ENCODE measurements at regions not wholly inside any gene's neighbourhood (a gene's known extent, or its start where the extent isn't known, plus 50 kb on each side); places are given as distances from the start of the nearest gene placed in this dataset.

- no peak for TF ChIP-seq EZH2phosphoT487 (IDR thresholded peaks at IDR 0.05; ENCODE audit: low read depth, severe bottlenecking, unreplicated experiment)
- TF ChIP-seq EZH2 (IDR thresholded peaks at IDR 0.05; ENCODE audit: borderline replicate concordance) = no peak
- no peak for TF ChIP-seq CTCF (IDR thresholded peaks at IDR 0.05; ENCODE audit: poor library complexity)
- 71% methylated on average over 4 of the region's 4 CpGs for WGBS (ENCODE audit: low lambda C conversion rate, missing lambda C conversion rate)
- no peak for DNase-seq (ENCODE audit: low spot score)
- Histone ChIP-seq H3K9me2 (replicated peaks; ENCODE audit: insufficient read depth) (no peaks in the 10 kb centered on the region), H2AFZ (no peak overlapping the region), H3K27me3 (no peaks in the 10 kb centered on the region), H3K4me3 (no peak overlapping the region), H3K27ac (no peak overlapping the region), H4K20me1 (ENCODE audit: insufficient read depth, poor library complexity, severe bottlenecking) (no peaks in the 10 kb centered on the region), H3K79me2 (no peaks in the 10 kb centered on the region), H3K4me2 (no peak overlapping the region), H3K9me3 (ENCODE audit: low read depth) (no peaks in the 10 kb centered on the region), H3K4me1 (ENCODE audit: insufficient read depth) (no peaks in the 10 kb centered on the region), H3K36me3 (replicated peaks; ENCODE audit: insufficient read depth, low read depth) (no peaks in the 10 kb centered on the region)
These were observed 181.9 kb upstream of the EDNRB start for GRCh38 chr13:78100486-78100885.

GRCh38 chr13:78098249-78098648, 179.6 kb upstream of the EDNRB start:
- Histone ChIP-seq H3K4me2 (no peak overlapping the region), H2AFZ (no peak overlapping the region), H4K20me1 (ENCODE audit: insufficient read depth, poor library complexity, severe bottlenecking) (no peaks in the 10 kb centered on the region), H3K4me1 (ENCODE audit: insufficient read depth) (no peaks in the 10 kb centered on the region), H3K4me3 (no peak overlapping the region), H3K9me3 (ENCODE audit: low read depth) (no peaks in the 10 kb centered on the region), H3K79me2 (no peaks in the 10 kb centered on the region), H3K27ac (no peak overlapping the region), H3K27me3 (no peaks in the 10 kb centered on the region), H3K9me2 (replicated peaks; ENCODE audit: insufficient read depth) (no peaks in the 10 kb centered on the region), H3K36me3 (replicated peaks; ENCODE audit: insufficient read depth, low read depth) (no peaks in the 10 kb centered on the region)
- WGBS (ENCODE audit: low lambda C conversion rate, missing lambda C conversion rate) = 81% methylated on average over 3 of the region's 3 CpGs
- TF ChIP-seq CTCF (IDR thresholded peaks at IDR 0.05; ENCODE audit: poor library complexity) (no peak), EZH2phosphoT487 (IDR thresholded peaks at IDR 0.05; ENCODE audit: low read depth, severe bottlenecking, unreplicated experiment) (no peak), EZH2 (IDR thresholded peaks at IDR 0.05; ENCODE audit: borderline replicate concordance) (no peak)
- no peak for DNase-seq (ENCODE audit: low spot score)

- TF ChIP-seq EZH2 (IDR thresholded peaks at IDR 0.05; ENCODE audit: borderline replicate concordance) (no peak), EZH2phosphoT487 (IDR thresholded peaks at IDR 0.05; ENCODE audit: low read depth, severe bottlenecking, unreplicated experiment) (no peak)
- no peak for DNase-seq (ENCODE audit: low spot score)
- 88% methylated on average over 1 of the region's 1 CpG for WGBS (ENCODE audit: low lambda C conversion rate, missing lambda C conversion rate)
- H3K27ac ChIP-seq = no peak overlapping the region
- no peaks in the 10 kb centered on the region for H3K36me3 ChIP-seq (replicated peaks; ENCODE audit: insufficient read depth, low read depth)
- H3K79me2 ChIP-seq = no peaks in the 10 kb centered on the region
- H4K20me1 ChIP-seq (ENCODE audit: insufficient read depth, poor library complexity, severe bottlenecking) = no peaks in the 10 kb centered on the region
- no peaks in the 10 kb centered on the region for H3K9me2 ChIP-seq (replicated peaks; ENCODE audit: insufficient read depth)
- H3K9me3 ChIP-seq (ENCODE audit: low read depth) = no peaks in the 10 kb centered on the region
- H3K27me3 ChIP-seq = no peaks in the 10 kb centered on the region
- H2AFZ ChIP-seq = no peak overlapping the region
- H3K4me3 ChIP-seq = no peak overlapping the region
- no peak overlapping the region for H3K4me2 ChIP-seq
- no peaks in the 10 kb centered on the region for H3K4me1 ChIP-seq (ENCODE audit: insufficient read depth)
These were observed 177.6 kb upstream of the EDNRB start for GRCh38 chr13:78096221-78096620.

DNA sequence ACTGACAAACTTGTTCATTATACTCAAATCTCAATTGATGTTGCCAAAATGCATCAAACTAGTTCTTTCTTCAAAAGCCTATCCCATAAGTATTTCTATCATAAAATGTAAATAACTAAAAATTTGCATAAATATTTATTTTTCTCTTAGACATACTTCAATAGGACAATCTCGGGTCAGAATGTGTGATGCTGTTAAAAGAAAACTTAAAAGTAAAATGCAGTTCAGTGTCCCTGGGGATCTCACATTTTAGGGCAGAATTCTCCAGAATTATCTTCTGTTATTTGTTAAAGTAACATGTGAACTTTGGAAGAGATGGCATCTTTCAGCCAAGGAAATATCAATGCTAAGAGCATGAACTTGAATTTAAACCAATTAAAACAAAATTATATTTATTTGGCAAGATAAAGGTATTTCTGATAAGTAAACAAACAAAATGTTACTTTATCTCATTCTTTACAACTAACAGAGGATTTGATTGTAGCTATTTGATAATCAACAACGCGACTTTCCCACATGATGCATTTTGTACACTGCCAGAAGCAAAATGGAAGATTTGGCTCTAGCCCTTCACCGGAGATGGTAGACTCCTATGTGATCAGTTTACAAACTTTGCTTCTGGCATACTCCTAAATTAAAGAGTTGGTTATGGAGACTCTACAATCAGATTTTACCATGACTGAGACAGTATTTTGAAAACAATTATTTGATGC, 169.5 kb upstream of the EDNRB start:
- Histone ChIP-seq H3K9me2 (replicated peaks; ENCODE audit: insufficient read depth) (no peaks in the 10 kb centered on the region), H3K36me3 (replicated peaks; ENCODE audit: insufficient read depth, low read depth) (no peaks in the 10 kb centered on the region), H4K20me1 (ENCODE audit: insufficient read depth, poor library complexity, severe bottlenecking) (no peaks in the 10 kb centered on the region), H3K27ac (no peak overlapping the region), H3K79me2 (no peaks in the 10 kb centered on the region), H2AFZ (no peak overlapping the region), H3K9me3 (ENCODE audit: low read depth) (no peaks in the 10 kb centered on the region), H3K4me1 (ENCODE audit: insufficient read depth) (no peaks in the 10 kb centered on the region), H3K4me2 (no peak overlapping the region), H3K4me3 (no peak overlapping the region), H3K27me3 (no peaks in the 10 kb centered on the region)
- no peak for TF ChIP-seq CTCF (IDR thresholded peaks at IDR 0.05; ENCODE audit: poor library complexity)
- TF ChIP-seq EZH2phosphoT487 (IDR thresholded peaks at IDR 0.05; ENCODE audit: low read depth, severe bottlenecking, unreplicated experiment) = no peak
- no peak for TF ChIP-seq EZH2 (IDR thresholded peaks at IDR 0.05; ENCODE audit: borderline replicate concordance)
- 88% methylated on average over 4 of the region's 4 CpGs for WGBS (ENCODE audit: low lambda C conversion rate, missing lambda C conversion rate)
- DNase-seq (ENCODE audit: low spot score) = no peak

All from hepatocyte (in vitro differentiated cells).